LNCaP clone FGC (cell line): ENCODE measurements at regions not wholly inside any gene's neighbourhood (a gene's known extent, or its start where the extent isn't known, plus 50 kb on each side); places are given as distances from the start of the nearest gene placed in this dataset.

Source experiments
- DNase-seq: peaks from one replicate; pipeline ENCODE4 v3.0.0-alpha.2; 2011; ENCODE audit warnings: low read depth
- H3K4me3 ChIP-seq: 2 replicates; pipeline ENCODE4 v1.5.1; 2011; ENCODE audit warnings: mild to moderate bottlenecking, low read depth, low read length, control low read depth
- TF ChIP-seq, protein P1 (sequence below): IDR thresholded peaks from 2 replicates; pipeline ENCODE4 v1.5.1; 2012; ENCODE audit warnings: mild to moderate bottlenecking; ENCODE audit not compliant: control insufficient read depth, insufficient read depth; ENCODE audit errors: extremely low read depth

DNA sequence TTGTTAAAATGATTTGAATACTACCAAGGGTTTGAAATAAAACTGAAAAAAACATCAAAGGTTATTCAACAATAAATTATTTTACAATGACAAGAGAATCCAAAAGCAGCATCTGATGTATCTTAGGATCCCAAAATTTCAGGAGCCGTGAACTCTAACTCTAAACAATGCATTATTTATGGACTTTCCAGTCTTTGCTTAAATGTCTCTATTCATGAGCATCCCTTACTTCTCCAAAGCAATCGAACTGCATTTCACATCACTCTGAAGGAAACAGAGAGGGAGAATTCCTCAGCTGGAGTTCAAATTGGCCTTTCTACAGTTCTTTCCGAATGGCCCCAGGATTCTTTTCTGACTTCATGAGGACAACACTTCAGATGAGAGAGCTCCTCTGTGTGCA, 229.1 kb downstream of the CBLN4 start:
- no peak for DNase-seq
- TF ChIP-seq, protein P1, sequence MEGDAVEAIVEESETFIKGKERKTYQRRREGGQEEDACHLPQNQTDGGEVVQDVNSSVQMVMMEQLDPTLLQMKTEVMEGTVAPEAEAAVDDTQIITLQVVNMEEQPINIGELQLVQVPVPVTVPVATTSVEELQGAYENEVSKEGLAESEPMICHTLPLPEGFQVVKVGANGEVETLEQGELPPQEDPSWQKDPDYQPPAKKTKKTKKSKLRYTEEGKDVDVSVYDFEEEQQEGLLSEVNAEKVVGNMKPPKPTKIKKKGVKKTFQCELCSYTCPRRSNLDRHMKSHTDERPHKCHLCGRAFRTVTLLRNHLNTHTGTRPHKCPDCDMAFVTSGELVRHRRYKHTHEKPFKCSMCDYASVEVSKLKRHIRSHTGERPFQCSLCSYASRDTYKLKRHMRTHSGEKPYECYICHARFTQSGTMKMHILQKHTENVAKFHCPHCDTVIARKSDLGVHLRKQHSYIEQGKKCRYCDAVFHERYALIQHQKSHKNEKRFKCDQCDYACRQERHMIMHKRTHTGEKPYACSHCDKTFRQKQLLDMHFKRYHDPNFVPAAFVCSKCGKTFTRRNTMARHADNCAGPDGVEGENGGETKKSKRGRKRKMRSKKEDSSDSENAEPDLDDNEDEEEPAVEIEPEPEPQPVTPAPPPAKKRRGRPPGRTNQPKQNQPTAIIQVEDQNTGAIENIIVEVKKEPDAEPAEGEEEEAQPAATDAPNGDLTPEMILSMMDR, result no peak
- no peak overlapping the region for H3K4me3 ChIP-seq

DNA sequence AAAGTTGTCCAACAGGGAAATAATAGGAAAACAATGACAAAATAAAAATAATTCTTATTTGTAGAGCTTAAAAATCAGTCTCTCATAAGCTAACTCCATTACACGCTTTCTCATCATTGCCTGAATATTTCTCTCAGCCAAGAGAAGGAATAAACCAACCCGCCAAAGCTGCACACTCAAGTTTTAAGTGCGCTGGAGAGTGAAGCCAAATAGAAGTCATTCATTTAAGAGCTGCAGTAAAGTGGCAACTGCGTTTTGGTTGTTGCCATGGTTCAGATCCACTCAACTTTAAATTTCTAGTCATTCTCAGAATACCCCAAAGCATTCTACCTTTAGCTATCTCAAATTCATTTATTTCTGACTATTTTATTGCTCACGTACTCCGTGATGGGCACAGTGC, 230.7 kb downstream of the CBLN4 start:
- no peak for DNase-seq
- TF ChIP-seq, protein P1, result no peak
- H3K4me3 ChIP-seq, result no peak overlapping the region

DNA sequence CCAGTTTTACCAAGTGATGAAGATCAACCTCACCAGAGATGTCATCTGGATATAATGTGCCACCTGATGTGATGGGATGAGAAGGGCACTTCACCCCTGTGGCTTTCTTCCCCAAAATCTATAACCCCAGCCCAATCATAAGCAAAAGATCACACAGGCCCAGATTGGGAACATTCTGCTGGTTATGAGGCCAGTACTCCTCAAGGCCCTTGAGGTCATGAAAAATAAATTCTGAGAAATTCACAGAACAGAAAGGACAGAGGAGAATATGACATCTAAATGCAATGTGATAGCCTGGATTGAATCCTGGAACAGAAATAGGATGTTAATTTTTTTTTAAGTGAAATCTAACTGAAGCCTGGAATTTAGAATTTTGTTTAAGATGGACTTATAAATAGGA, 243.5 kb downstream of the CBLN4 start:
- DNase-seq, result no peak
- H3K4me3 ChIP-seq, result no peak overlapping the region
- TF ChIP-seq, protein P1, result no peak

DNA sequence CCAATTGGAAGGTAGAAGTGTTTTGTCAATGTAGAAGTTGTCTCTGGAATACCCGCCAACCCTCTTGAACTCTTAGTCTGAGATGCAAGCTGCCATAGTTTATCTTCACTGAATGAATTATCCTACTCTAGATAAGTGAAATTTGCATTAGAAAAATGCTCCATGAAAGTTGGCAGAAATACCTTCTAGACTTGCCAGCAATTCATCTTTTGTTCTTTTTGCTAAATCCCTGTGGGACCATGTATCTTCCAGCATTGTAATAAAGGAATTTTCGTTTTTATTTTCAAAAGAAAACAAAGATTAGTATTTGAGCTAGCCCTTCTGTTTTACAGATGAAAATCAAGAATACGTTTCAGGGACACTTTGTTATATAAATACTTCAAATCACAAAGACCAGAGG, 244.2 kb downstream of the CBLN4 start:
- TF ChIP-seq, protein P1, result no peak
- no peak for DNase-seq
- no peak overlapping the region for H3K4me3 ChIP-seq

DNA sequence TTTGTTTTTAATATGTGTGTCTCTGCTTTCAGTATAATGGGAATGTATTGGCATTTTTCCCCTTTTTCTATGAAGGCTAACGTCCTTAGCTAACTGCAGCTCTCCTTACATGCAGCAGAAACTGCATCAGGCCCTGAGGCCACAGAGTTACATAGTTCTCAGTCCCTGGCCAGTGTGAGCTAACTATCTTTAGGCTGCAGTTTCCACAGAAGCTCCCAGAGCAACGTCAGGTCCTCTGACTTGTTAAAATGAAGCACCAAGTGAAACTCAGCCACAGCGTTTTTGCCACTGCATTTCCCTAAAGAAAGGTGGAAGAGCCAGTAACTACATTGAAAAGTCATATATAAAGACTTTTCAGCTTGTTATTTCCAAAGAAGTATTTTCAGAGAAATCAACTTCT, 244.7 kb downstream of the CBLN4 start:
- no peak overlapping the region for H3K4me3 ChIP-seq
- TF ChIP-seq, protein P1, result no peak

DNA sequence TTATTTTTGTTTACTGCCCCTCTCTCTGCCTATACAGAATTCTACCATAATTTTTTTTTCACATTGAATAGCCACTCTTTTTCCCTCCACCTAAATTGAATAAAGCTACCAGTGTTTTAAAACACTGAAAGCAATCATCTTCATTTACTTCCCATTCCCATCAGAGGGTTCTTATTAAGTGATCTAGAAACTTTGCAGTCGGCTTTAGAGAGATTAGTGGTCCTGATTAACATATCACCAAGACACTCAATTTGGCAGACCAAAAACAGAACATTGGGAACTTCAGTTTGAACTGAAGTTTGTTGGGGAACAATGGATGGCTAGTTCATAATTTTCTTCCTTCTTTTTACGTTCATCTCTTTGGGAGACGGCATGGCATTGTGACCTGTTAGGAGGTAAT, 249.5 kb downstream of the CBLN4 start:
- H3K4me3 ChIP-seq, result no peak overlapping the region
- TF ChIP-seq, protein P1, result no peak
- no peak for DNase-seq

More for the DNA sequence above, 244.7 kb downstream of the CBLN4 start:
- no peak for DNase-seq

DNA sequence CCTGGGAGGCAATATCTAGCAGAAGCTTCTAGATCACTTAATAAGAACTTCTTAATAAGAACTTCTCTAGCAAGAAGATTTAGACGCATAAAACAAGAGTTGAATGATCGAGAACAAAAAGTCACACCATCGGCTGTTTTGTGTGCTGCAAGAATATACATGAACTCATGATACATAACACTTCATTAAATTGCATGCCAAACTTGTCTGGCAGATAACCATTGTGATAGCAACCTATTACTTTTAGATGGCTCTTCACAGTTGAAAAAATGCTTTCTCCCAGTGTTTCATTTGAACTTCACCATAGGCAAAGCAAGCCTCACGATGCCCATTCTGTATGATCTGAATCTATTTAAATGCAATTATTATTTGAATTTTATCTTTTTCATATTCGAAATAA, 249.9 kb downstream of the CBLN4 start:
- DNase-seq, result no peak
- H3K4me3 ChIP-seq, result no peak overlapping the region
- TF ChIP-seq, protein P1, result no peak
